AG04449 (cell line): ENCODE measurements at regions not wholly inside any gene's neighbourhood (a gene's known extent, or its start where the extent isn't known, plus 50 kb on each side); places are given as distances from the start of the nearest gene placed in this dataset.

Experiments used
- CTCF ChIA-PET: fragments of 350-600 bp; formaldehyde crosslinking; extraction: SDS; loops from one replicate; lab custom pipeline; 2021; ENCODE audit warnings: antibody characterized with exemption; lab: Yijun Ruan, JAX
- POLR2A ChIA-PET: fragments of 400-600, 350-600 bp; formaldehyde crosslinking; extraction: SDS; loops from one replicate; lab custom pipeline; 2020; ENCODE audit warnings: antibody characterized with exemption, inconsistent platforms; lab: Yijun Ruan, JAX
- DNase-seq: peaks from one replicate; pipeline ENCODE4 v3.0.0-alpha.2; 2010; ENCODE audit warnings: low read depth, low spot score
- H3K4me3 ChIP-seq: 2 replicates; pipeline ENCODE4 v1.5.1; 2011; ENCODE audit warnings: low read depth, mild to moderate bottlenecking, control low read depth, low read length
- TF ChIP-seq, protein P1 (sequence below): IDR thresholded peaks from one replicate; pipeline ENCODE4 v1.5.1; 2011; ENCODE audit warnings: mild to moderate bottlenecking, moderate library complexity, low read length, control low read depth, inconsistent platforms; ENCODE audit not compliant: insufficient read depth; ENCODE audit errors: missing control alignments

DNA sequence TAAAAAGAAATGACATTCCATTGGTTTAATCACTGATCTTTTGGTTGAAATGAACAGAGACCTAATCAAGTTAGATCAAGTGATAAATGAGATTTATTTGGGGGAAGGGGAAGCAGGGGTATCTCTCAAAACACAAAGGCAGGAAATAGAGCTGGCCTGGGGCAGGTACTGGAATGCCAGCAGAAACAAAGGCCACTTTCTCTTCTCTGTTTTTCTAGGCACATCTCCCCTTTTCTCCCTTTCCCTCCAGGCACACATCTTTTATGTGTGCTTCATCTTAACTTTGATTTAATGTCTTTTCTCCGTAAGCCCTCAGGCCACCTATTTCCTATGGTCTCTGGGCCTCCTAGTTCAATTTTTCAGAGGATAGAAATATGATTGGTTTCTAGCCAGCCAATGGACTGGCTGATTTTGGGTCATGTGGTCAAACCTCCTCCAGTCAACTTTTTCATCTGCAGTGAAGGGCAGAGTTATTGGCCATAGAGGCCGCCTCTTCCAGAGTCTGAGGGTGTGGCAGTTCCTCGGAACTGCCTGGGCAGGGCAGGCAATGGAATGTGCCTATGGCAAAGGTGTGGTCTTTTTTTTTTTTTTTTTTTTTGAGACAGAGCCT is 58.9 kb upstream of the FAM136A start:
- H3K4me3 ChIP-seq: no peak overlapping the region
- ChIA-PET POLR2A (no interaction called here), CTCF (no interaction called here)
- DNase-seq: no peak
- TF ChIP-seq, protein P1, sequence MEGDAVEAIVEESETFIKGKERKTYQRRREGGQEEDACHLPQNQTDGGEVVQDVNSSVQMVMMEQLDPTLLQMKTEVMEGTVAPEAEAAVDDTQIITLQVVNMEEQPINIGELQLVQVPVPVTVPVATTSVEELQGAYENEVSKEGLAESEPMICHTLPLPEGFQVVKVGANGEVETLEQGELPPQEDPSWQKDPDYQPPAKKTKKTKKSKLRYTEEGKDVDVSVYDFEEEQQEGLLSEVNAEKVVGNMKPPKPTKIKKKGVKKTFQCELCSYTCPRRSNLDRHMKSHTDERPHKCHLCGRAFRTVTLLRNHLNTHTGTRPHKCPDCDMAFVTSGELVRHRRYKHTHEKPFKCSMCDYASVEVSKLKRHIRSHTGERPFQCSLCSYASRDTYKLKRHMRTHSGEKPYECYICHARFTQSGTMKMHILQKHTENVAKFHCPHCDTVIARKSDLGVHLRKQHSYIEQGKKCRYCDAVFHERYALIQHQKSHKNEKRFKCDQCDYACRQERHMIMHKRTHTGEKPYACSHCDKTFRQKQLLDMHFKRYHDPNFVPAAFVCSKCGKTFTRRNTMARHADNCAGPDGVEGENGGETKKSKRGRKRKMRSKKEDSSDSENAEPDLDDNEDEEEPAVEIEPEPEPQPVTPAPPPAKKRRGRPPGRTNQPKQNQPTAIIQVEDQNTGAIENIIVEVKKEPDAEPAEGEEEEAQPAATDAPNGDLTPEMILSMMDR: no peak

DNA sequence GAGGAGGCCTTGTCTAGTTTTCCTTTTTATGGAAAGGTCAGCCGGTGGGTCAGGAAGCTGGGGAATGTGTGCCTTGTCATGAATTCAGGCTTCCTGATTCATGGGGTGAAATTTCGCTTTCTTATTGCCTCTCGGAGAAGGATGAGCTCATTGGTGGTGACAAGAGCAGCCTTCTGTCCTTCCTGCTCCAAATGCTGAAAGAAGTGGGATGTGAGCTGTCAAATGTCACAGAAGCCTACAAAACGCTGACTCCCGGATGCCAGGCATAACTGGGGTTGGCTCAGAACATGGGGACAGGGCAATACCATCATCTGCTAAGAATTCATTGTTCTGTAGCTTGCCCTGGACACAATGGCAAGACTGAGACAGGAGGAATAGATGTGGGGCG is 55.8 kb upstream of the FAM136A start:
- no peak overlapping the region for H3K4me3 ChIP-seq
- POLR2A ChIA-PET: no interaction called here
- DNase-seq: no peak
- TF ChIP-seq, protein P1: no peak
- CTCF ChIA-PET: no interaction called here

DNA sequence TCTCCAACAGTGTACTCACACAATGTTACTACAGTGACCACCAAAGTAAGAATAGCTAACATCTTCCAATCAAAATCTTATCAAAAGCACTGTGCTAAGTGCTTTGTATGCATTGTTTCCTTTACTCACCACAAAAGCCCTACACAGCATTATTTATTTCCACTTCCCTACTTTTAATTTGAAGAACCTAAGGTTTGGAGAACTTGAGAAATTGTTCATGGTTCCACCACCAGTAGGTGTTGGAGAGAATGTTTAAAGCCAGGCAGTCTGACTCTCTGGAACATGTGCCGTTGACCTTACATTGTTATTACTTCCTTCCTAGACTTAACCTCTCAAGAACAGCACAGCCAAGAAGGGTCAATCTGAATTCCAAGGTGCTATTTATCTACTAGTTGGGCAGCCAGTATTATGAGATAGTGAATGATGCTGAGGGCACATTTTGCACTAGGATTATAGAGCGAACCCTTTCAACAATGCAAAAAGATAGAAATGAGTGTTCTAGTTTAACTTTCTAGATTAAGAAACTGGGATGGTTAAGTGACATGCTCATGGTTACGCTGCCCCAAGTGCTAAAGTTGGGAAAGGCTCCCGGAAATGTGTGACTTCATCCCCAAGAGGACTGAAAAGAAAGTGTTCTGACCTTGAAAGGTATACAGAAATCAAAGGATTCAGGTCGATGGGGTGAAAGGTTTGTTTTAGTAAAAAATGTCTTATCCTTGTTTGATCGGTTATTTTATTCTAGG is 55.2 kb upstream of the FAM136A start:
- POLR2A ChIA-PET: no interaction called here
- no peak for DNase-seq
- H3K4me3 ChIP-seq: no peak overlapping the region
- TF ChIP-seq, protein P1: no peak
- CTCF ChIA-PET: no interaction called here

DNA sequence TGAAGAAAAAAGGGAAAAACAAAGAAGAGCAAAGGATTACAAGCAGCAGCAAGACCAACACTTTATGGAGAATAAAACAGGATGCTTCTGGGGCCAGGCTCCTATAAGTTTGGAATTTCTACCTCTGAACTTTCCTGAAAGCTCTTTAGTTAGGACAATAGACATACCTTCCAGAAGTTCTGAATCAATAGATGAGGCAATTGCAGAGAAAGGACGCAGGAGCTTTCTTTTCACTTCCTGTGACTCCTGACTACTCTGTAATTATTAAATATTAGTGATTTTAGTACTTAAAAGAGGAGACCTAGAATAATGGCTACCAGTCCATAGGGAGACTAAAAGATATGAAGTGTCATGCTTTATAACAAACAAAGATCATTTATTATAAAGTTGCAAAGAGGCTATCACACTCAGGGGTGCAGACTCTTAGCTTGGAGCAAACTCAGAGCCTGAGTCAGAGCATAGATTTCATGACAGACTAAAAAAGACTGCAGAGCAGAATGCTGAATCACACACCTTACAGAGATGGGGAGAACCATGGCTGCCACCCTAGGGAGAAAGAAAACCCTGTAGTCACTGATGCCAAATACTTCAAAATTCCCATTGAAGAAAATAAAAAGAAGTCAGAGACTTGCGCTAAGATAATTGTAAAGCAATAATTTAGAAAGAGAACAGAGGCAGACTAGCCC is 52.5 kb upstream of the FAM136A start:
- H3K4me3 ChIP-seq: no peak overlapping the region
- TF ChIP-seq, protein P1: no peak
- POLR2A ChIA-PET: no interaction called here
- no peak for DNase-seq
- CTCF ChIA-PET: interaction anchor here (2.2 to 3.1 kb wide), 2 partner anchors 14 to 263 kb away, joined by 6 to 17 read pairs; no protein-coding TSS in a partner anchor
